ENCODE measurements at regions not wholly inside any gene's neighbourhood (a gene's known extent, or its start where the extent isn't known, plus 50 kb on each side); places are given as distances from the start of the nearest gene placed in this dataset.

GRCh38 chr18:47758000-47758399 is 172.5 kb downstream of the SMAD2 start:
- no peak for DNase-seq

- no peak for DNase-seq
These were observed 174.0 kb downstream of the SMAD2 start for GRCh38 chr18:47756364-47757016.

- no peak for DNase-seq
These were observed 175.4 kb downstream of the SMAD2 start for GRCh38 chr18:47755102-47755456.

GRCh38 chr18:47754311-47755101 is 176.0 kb downstream of the SMAD2 start:
- no peak for DNase-seq

GRCh38 chr18:47752796-47753645 is 177.4 kb downstream of the SMAD2 start:
- DNase-seq, result no peak

- no peak for DNase-seq
These were observed 179.5 kb downstream of the SMAD2 start for GRCh38 chr18:47750889-47751423.

GRCh38 chr18:47749600-47749973 is 180.9 kb downstream of the SMAD2 start:
- DNase-seq, result no peak

- no peak for DNase-seq
These were observed 181.4 kb downstream of the SMAD2 start for GRCh38 chr18:47748847-47749599.

GRCh38 chr18:47748093-47748796 is 182.2 kb downstream of the SMAD2 start:
- no peak for DNase-seq

GRCh38 chr18:47747260-47747795 is 183.1 kb downstream of the SMAD2 start:
- DNase-seq, result no peak

- DNase-seq, result no peak
These were observed 183.8 kb downstream of the SMAD2 start for GRCh38 chr18:47746615-47747014.

- DNase-seq, result no peak
These were observed 185.2 kb downstream of the SMAD2 start for GRCh38 chr18:47745227-47745626.

- DNase-seq, result no peak
These were observed 192.5 kb downstream of the SMAD2 start for GRCh38 chr18:47737956-47738355.

GRCh38 chr18:47737198-47737830 is 193.1 kb downstream of the SMAD2 start:
- no peak for DNase-seq

GRCh38 chr18:47736376-47737140 is 193.9 kb downstream of the SMAD2 start:
- no peak for DNase-seq

GRCh38 chr18:47735041-47735702 is 195.3 kb downstream of the SMAD2 start:
- no peak for DNase-seq

- DNase-seq, result no peak
These were observed 199.2 kb downstream of the SMAD2 start for GRCh38 chr18:47731276-47731675.

GRCh38 chr18:47730795-47731194 is 199.7 kb downstream of the SMAD2 start:
- no peak for DNase-seq

- no peak for DNase-seq
These were observed 201.1 kb downstream of the SMAD2 start for GRCh38 chr18:47729356-47729755.

- DNase-seq, result no peak
These were observed 201.5 kb downstream of the SMAD2 start for GRCh38 chr18:47728921-47729320.

Data from GF-D8 (cell line).